ENCODE measurements at regions not wholly inside any gene's neighbourhood (a gene's known extent, or its start where the extent isn't known, plus 50 kb on each side); places are given as distances from the start of the nearest gene placed in this dataset.

DNA sequence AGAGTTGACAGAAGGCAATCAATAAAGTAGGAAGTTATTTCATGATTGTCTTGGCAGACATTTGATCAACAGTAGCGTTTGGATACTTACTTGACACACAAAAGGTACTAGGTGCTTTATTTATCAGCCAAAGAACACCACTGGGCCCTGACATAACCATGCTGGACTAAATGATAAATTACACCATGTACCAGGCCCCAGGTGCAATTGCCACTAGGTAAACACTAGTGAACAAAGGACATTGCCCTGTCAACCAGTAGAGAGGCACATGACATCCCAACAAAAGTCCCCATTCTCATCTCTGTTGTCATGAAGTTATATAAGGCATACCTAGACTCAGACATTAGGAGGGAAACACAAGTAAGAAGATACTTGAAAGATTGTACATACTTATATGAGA, 747.2 kb downstream of the SATB2 start:
- TF ChIP-seq EZH2 (IDR thresholded peaks at IDR 0.05; ENCODE audit: borderline replicate concordance, low read depth, low read length, severe bottlenecking) (no peak), MYC (IDR thresholded peaks at IDR 0.05; ENCODE audit: low read depth, low read length) (no peak), JUN (IDR thresholded peaks at IDR 0.05; ENCODE audit: borderline replicate concordance, insufficient read depth, insufficient read length, low read depth) (no peak), GATA2 (IDR thresholded peaks at IDR 0.05; ENCODE audit: insufficient read depth, insufficient read length, low read depth, low read length) (no peak), FOS (IDR thresholded peaks at IDR 0.05; ENCODE audit: borderline replicate concordance, insufficient read depth, low read length) (no peak), POLR2AphosphoS5 (IDR thresholded peaks at IDR 0.05; ENCODE audit: insufficient read depth, low read depth, low read length) (no peak), POLR2A (IDR thresholded peaks at IDR 0.05; ENCODE audit: low read depth, low read length) (no peak)
- TF ChIP-seq, protein P1, sequence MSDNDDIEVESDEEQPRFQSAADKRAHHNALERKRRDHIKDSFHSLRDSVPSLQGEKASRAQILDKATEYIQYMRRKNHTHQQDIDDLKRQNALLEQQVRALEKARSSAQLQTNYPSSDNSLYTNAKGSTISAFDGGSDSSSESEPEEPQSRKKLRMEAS (IDR thresholded peaks at IDR 0.05; ENCODE audit: insufficient read depth, insufficient read length) = no peak
- TF ChIP-seq, protein P2, sequence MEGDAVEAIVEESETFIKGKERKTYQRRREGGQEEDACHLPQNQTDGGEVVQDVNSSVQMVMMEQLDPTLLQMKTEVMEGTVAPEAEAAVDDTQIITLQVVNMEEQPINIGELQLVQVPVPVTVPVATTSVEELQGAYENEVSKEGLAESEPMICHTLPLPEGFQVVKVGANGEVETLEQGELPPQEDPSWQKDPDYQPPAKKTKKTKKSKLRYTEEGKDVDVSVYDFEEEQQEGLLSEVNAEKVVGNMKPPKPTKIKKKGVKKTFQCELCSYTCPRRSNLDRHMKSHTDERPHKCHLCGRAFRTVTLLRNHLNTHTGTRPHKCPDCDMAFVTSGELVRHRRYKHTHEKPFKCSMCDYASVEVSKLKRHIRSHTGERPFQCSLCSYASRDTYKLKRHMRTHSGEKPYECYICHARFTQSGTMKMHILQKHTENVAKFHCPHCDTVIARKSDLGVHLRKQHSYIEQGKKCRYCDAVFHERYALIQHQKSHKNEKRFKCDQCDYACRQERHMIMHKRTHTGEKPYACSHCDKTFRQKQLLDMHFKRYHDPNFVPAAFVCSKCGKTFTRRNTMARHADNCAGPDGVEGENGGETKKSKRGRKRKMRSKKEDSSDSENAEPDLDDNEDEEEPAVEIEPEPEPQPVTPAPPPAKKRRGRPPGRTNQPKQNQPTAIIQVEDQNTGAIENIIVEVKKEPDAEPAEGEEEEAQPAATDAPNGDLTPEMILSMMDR (IDR thresholded peaks at IDR 0.05; ENCODE audit: extremely low read depth in 1 of 2, insufficient read depth in 1 of 2, low read depth in 1 of 2, low read length in 2 of 2) = no peak
- no peak for DNase-seq (ENCODE audit: low read depth, low spot score)
- Histone ChIP-seq H3K4me1 (ENCODE audit: control insufficient read depth, extremely low read depth, insufficient read depth, low read length) (no peaks in the 10 kb centered on the region), H3K27me3 (ENCODE audit: control insufficient read depth in 2 of 2, insufficient read depth in 2 of 2, low read length in 2 of 2) (no peaks in the 10 kb centered on the region), H3K36me3 (ENCODE audit: control insufficient read depth in 2 of 2, extremely low read depth in 1 of 2, insufficient read depth in 2 of 2, low read length in 2 of 2) (no peaks in the 10 kb centered on the region), H3K9ac (replicated peaks; ENCODE audit: extremely low read depth, insufficient read depth, low read length) (no peak overlapping the region), H3K79me2 (ENCODE audit: control insufficient read depth, insufficient read depth, low read length) (no peaks in the 10 kb centered on the region), H2AFZ (ENCODE audit: low read depth, low read length) (no peak overlapping the region), H3K4me3 (replicated peaks in 1 of 3; ENCODE audit: insufficient read depth in 1 of 3, low read depth in 1 of 3, low read length in 3 of 3) (no peak overlapping the region), H3K4me2 (ENCODE audit: insufficient read depth, low read length) (no peak overlapping the region), H3K9me3 (replicated peaks; ENCODE audit: control insufficient read depth, insufficient read depth, low read length) (peaks cover 2% of the 10 kb centered on the region), H3K9me1 (replicated peaks; ENCODE audit: control insufficient read depth, extremely low read depth, insufficient read depth, low read length) (no peaks in the 10 kb centered on the region), H4K20me1 (replicated peaks; ENCODE audit: control insufficient read depth, extremely low read depth, insufficient read depth, low read length) (no peaks in the 10 kb centered on the region), H3K27ac (ENCODE audit: insufficient read depth, low read depth, low read length) (no peak overlapping the region)
- intact Hi-C loops (cut with micrococcal nuclease) (no loop called here), dilution Hi-C loops (cut with MboI; ENCODE audit: extremely low pct_ligation_motif_present, low sequenced_read_pairs) (no loop called here)
- BruUV-seq (replicated peaks) = no TSS peak
- ChIA-PET CTCF (no interaction called here), POLR2A (no interaction called here)
- no peak for FAIRE-seq
